UCSD-AML1 (cell line): ENCODE measurements at regions not wholly inside any gene's neighbourhood (a gene's known extent, or its start where the extent isn't known, plus 50 kb on each side); places are given as distances from the start of the nearest gene placed in this dataset.
"Not testable (repeated sequence)": the region's sequence is repeated elsewhere in the genome, so short reads cannot be mapped to it uniquely, and the experiment has no call there.

Experiments used
- DNase-seq: peaks from one replicate; lab custom pipeline; 2025; ENCODE audit not compliant: unreplicated experiment; lab: John Stamatoyannopoulos, UW

DNA sequence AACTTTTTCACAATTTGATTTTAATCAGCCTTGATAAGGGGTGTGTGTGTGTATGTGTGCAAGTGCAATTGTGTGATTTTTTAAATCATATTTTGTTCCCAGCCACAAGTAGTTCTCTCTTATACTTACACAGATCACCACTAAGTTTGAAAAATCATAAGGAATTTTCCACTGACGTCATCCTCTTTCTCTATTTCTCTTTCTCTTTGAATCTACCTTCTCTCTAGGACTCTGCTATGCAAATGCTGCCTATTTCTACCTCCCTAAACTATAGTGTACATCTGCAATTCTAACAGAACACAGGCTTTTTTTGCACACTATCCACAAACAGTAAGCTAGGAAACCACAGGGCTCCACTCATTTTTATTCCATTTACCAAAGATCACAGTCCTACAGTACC, 254.6 kb upstream of the CYLC2 start:
- no peak for DNase-seq

DNA sequence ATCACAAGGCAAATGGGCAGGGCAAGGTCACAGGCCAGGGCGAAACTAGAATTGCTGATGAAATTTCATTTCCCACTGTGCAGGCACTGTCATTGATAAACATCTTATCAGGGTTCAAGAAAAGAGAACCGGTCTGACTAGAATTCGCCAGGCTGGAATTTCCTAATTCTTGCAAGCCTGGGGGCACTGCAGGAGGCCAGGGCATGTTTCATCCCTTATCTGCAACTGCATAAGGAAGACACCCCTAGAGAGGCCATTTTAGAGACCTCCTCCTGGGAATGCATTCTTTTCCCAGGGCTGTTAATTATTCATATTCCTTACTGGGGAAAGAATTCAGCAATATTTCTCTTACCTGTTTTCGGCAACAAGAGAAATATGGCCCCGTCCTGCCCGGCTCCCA, 266.2 kb upstream of the CYLC2 start:
- no peak for DNase-seq

DNA sequence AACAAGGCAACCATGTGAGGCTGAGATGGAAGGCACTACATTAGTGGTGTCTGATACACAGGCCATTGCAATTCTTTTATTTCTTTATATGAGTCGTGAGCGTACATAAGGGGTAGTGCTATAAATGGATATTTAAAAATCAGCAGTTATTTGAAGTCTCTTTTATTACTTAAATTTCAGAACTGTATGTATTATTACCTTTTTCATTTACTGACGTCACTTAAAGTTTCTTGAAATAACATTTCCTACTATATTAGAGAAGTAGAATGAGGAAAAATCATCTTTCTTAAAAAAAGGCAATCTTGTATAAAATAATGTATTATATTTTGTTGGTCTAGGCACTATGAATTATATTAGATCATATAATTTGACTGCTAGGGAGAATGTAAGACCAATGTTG, 280.9 kb upstream of the CYLC2 start:
- no peak for DNase-seq

DNA sequence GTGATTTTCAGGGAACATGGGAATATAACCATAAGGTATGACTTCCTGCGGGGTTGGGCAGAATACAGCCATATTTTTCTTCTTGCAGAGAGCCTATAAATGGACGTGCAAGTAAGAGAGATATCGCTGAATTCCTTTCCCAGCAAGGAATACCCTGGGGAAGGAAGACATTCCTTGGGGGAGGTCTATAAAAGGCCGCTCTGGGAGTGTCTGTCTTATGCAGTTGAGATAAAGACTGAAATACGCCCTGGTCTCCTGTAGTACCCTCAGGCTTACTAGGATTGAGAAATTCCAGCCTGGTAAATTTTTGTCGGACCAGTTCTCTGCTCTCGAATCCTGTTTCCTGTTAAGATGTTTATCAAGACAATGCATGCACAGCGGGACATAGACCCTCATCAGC, 282.2 kb upstream of the CYLC2 start:
- not testable (repeated sequence) for DNase-seq

DNA sequence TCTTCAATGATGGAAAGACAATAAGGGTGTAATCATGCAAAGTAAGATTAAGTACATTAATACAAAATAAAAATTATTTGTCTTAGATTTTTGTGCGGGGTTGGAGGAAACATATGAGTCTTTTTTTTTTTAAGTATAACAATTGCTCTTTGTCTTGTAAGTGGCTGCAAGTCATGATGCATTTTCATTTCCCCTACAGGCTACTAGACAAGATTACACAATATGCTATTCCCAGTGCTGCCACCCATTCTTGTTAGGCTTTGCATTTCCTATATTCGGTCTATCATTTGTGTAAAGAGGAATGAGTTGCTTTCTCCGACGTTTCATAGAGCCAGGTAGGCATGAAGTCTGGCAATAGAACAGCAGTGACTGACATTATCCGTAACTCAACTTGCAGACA, 294.2 kb upstream of the CYLC2 start:
- no peak for DNase-seq

DNA sequence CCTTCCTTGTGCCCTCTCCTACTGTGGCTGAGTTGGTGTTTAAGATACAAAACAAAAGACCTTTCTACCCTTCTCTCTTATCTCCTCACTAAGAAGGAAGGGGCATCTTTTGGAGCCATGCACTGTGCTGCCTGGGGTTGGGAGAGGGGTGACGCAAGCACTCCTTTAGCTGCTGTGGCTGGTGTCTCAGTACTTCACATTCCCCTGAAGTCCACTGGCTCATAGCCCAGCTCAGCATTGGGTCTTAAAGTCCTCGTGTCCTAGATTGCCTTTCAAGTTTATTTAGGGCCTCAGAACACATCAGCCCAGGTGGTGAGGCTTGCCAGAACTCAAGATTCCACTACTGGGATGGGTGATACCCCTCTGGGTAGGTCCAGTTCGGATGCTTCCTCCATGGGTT, 325.9 kb upstream of the CYLC2 start:
- no peak for DNase-seq

DNA sequence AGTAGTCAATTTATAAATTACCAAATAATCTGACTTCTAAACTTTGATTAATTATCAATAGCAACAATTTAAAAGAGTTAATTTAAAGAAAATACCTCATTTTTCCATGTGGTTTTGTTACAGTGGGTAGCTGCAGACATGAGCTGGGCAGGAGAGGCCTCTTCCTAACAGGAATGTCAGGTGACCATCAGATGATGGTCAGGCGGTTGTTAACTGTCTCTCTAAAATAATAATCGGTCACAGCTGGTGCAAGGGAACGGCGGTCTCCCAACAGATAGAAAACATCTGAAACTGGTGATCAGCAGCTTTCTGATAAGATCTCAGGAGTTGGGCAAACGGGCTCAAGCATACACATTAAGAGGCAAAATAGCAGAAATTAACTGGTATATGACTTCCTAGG, 342.7 kb upstream of the CYLC2 start:
- no peak for DNase-seq

DNA sequence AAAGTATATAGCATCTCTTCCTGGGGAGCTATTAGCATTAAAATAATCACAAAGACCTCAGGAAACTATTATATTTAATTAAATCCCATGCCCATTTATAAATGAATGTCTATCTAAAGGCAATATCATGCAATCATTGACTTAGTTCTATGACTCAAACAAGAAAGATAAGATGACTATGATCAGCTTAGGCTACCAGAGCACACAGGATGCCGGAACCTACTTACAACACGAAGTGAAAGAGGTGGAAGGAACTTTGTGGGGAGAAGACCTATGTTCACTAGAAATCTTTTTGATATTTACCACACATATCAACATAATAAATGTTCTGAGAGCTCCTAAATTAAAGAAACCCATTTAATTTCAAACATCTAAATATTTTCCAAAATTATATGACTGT, 344.2 kb upstream of the CYLC2 start:
- no peak for DNase-seq

DNA sequence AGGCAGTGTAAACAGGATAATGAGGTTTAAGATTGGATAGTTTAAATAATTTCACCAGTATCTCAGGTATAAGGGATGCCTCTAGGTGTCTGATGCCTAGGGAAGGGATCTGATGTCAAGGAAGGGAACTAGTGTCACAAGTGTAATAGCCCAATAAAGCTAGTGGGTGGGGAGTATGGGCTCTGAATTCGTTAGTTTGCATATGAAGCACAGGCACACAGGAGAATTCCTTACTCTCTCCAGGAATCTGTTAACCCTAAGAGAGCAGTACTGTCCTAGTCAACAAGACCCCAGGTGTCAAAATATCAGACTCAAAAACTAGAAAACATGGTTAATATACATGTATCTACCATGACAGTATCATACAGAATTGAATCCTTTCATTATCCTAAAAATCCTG, 352.5 kb upstream of the CYLC2 start:
- no peak for DNase-seq

DNA sequence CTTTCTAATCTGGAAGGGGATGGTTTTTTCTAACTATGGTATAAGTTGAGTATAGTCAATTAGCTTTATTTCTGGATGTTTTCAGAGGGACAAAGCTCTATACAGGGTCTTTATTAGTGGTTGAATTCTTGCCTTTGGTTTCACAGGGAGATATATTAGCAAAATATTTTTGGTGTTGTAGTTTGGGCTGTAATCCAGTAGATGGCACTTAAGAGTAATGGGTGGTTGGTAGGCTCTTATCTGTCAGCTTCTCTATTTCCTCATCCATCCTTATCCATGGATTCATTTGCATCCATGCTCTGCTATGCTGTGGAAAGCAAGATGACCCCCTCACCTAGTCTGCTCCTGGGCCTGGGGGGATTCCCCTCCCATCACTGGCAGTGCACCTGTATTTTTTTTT, 363.6 kb upstream of the CYLC2 start:
- DNase-seq = no peak

DNA sequence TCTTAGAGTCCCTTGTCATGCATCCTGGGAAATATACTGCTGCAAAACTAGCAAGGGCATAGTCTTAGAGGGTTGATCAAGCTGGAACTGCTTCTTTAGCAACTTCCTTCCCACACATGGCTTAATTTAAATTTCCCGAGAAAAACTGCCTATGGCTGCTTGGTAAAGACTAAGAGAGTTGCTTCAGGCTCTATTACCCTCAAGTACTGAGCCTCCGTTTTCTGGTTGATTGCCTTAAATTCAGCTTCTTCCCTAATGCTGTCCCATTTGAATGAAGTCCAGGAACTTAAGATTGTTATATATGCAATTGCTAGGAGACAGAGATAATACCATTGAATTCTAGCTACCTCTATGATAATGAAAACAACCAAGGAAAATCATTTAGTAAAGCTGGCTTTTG, 385.7 kb upstream of the CYLC2 start:
- DNase-seq = no peak

DNA sequence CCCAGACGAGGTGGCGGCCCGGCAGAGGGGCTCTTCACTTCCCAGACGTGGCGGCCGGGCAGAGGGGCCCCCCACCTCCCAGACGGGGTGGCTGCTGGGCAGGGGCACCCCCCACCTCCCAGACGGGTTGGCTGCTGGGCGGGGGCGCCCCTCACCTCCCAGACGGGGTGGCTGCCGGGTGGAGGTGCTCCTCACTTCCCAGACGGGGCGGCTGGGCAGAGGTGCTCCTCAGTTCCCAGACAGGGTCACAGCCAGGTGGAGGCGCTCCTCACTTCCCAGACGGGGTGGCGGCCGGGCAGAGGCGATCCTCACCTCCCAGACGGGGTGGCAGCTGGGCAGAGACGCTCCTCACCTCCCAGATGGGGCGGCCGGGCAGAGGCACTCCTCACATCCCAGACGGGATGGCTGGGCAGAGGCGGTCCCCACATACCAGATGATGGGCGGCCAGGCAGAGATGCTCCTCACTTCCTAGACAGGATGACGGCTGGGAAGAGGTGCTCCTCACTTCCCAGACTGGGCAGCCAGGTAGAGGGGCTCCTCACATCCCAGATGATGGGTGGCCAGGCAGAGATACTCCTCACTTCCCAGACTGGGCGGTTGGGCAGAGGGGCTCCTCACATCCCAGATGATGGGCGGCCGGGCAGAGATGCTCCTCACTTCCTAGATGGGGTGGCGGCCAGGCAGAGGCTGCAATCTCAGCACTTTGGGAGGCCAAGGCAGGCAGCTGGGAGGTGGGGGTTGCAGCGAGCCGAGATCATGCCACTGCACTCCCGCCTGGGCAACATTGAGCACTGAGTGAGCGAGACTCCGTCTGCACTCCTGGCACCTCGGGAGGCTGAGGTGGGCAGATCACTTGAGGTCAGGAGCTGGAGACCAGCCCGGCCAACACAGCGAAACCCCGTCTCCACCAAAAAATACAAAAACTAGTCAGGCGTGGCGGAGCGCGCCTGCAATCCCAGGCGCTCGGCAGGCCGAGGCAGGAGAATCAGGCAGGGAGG, 391.6 kb upstream of the CYLC2 start:
- not testable (repeated sequence) for DNase-seq

DNA sequence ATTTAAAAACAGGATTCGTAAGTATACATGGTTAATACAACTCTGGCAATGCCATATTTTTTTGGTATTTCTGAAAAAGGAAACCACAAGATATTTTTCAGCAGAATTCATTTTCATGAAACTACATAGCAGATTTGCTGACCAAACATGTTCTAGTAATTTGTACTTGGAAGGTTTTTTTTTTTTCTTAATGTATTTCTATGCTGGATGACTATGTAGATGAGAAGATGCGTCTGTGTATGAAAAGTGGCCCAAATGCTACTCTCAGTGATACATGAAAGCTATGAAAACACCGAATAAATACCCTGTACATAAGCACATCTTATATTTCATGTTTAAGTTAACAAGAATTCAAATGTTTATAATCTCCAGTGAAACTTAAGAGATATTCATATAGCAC, 400.9 kb upstream of the CYLC2 start:
- DNase-seq = no peak

DNA sequence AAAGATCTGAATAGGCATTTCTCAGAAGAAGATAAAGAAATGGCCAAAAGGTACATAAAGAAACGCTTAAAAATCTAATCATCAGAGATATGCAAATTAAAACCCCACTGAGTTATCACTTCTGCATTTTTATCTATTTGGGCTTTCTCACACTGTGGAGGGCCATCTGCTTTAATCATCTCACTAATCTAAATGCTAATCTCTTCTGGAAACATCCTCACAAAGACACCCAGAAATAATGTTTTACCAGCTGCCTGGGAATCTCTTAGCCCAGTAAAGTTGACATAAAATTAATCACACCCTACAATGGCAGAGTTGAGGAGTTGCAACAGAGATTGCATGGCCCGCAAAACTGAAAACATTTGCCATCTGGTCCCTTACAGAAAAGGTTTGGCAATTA, 407.9 kb upstream of the CYLC2 start:
- DNase-seq = no peak

DNA sequence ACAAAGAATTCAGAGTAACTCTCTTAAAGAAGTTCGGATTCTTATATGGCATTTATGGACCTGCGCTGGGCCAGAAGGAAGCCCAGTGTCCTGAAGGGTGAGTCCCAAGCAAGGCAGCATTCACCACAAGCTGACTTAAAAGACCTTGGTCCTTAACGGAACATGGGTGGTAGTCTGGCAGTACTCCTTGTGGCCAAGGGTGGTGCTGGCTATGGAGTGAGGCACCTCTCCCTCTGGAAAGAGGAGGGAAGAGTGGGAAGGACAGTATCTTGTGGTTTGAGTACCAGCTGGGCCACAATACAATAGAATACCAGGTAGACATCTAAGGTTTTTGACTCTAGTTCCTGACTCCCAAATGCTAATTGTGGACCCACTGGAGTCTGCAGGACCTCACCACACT, 425.7 kb upstream of the CYLC2 start:
- DNase-seq = no peak

DNA sequence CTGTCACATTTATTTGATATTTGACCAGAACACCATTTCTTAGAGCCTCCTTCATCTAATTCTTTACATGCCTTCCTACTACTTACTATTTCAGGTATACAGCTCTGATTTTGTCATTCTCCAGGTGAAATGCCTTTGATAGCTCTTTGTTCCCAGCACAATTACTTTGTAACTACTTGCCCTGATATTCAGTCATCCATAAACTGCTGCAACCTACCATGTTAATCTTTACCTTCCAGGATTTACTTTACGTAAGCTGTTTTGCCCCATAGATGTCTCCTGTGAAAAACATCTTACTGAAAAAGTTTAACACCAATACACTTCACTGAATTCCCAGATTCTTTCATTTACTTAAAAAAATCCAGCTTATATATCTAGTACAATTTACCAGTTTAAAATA, 443.8 kb upstream of the CYLC2 start:
- DNase-seq = no peak

DNA sequence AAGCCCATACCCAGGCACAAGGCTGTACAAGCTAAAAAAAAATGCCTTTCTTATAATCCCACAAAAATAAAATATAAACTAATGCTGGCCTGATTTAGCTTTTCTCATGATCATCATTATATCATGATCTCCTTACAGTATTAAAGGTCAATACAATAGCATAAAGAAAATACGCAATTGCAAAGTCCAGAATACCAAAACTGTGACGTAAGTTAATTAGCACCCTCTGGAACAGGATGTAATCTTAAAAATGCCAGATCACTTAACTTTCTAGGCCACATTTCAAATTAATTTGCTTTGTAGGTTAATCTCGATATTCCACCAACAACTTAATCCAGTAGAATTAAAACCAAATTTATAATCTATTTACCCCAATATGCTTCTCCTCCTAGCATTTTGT, 444.2 kb upstream of the CYLC2 start:
- no peak for DNase-seq

DNA sequence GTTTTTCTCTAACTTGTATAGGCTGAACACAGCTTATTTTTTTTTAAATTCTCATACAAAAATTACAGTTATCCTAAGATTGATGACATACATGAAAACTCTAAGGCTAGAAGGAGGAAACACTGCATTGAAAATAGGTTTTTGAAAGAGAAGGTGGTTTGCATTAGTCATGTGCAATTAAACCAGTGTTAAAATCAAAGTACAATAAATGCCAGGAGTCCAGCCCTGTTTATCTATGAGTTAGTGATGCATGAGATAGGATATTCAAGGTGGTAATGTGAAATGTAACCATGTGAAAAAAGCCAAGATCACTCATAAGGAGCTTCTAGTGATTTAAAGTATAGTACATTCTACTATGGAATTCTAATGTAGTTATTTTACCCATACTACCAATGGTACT, 444.9 kb upstream of the CYLC2 start:
- no peak for DNase-seq

DNA sequence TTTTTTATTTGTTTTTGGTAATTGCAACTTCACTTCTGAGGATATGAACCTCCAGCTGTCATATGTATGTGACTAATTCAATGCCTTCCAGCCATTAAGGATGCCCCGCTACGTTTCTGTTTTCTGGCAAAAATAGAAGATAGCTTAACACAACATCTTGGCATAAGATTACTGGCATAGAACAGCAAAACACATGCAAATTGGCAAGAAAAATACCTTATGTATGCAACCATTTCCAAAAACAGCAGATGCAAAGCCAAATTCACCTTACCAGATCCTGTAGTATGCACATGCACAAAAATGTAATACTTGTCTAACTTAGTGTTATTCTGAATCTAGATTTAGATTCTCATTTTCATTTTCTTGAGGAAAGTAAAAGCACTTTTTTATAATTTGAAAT, 461.1 kb upstream of the CYLC2 start:
- DNase-seq = no peak

DNA sequence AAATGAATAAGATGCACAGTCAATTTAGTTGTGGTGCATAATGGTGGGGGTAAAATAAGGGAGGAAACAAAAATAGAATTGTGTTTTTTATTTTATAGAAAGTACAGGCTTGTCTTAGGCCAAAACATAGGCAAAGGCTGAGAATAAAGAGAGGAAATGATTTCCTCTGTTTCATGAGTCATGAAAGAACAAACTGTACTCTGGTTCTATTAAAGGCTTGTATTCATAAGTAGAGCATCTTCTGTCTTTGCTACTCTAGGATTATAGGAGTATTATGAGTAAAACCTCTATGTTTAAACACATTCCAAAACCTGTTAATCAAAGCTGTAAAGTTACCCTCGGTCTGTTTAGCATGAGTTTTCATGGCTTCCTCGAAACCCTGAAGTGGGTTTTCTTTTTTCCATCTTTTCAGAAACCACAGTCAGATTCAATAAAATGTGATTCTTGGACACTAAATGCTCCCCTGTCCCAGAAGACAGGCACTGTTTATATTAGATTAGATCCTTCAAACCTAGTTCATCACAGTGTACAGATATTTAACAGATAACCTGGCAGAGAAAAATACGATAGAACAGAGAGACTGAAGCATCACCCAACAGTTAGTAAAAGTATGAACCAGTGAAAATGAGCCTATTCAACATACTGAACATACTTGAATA, 473.9 kb upstream of the CYLC2 start:
- no peak for DNase-seq

DNA sequence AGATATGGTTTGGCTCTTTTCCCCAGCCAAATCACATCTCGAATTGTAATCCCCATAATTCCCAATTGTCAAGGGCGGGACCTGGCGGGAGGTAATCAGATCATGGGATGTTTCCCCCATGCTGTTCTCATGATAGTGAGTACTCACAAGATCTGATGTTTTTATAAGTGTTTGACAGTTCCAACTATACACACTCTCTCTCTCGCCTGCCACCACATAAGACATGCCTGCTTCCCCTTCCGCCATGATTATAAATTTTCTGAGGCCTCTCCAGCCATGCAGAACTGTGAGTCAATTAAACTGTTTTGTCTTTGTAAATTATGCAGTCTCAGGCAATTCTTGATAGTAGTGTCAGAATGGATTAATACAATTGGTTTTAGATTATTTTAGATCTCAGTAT, 475.7 kb upstream of the CYLC2 start:
- no peak for DNase-seq

DNA sequence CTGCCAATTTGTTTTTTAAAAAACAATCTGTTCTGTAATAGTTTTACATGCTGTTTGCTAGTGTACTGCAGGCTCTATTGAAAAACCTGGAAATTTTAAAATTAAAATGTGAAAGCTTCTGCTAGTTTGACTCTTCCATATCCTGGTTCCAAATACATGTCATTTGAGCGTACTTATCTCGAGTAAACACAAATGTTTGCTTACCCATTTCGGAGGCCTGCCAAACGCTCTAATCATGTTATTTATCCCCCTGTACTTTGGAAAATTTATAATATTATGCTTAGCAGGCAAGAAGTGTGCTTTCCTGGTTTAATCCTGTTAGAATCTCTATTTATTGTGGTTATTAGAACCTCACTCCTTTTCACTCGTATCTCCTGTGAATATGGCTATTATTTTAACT, 476.8 kb upstream of the CYLC2 start:
- DNase-seq = no peak

DNA sequence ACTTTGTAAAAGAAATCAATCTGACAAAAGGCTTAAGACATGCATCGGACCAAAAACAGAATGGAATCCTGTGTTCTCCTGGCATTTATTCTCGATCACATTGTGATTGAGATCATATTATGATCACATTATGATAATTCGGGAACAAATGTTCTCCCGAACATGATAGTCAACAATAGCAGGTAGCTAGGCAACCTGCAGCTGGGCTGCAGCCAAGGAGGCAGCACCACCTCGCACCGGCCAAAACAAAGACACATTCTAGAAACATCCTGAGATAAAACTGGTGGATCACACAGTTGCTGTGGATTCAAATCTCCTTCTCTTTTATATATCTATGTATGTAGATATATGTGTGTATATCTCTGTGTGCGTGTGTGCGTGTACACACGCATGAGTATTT, 480.6 kb upstream of the CYLC2 start:
- DNase-seq = no peak
